Adrenal gland (tissue), 9 donors: ENCODE measurements at regions not wholly inside any gene's neighbourhood (a gene's known extent, or its start where the extent isn't known, plus 50 kb on each side); places are given as distances from the start of the nearest gene placed in this dataset.
A peak's percentile ranks its signal among the peaks of the same experiment; 100 is the strongest.

Experiments
- DNase-seq, 7 donors: peaks; one replicate each; pipeline ENCODE4 v3.0.0-alpha.2; 2019 to 2020
- H3K27ac ChIP-seq, 5 donors: fragments of 200-600 bp; sonication (generic) in 4 of 5; 1 replicate in 3 of 5; 2 replicates in 2 of 5; pipeline versions ENCODE4 v1.5.1 to v1.8.0; 2016 to 2020; ENCODE audit warnings: mild to moderate bottlenecking in 1 of 5
- H3K27me3 ChIP-seq: fragments of 200-600 bp; 2 replicates; pipeline ENCODE4 v1.8.0; 2021
- H3K36me3 ChIP-seq, 2 donors: fragments of 200-600 bp; replicated peaks in 1 of 2; 1 replicate in 1 of 2; 2 replicates in 1 of 2; pipeline versions ENCODE4 v1.5.1 to v1.8.0; 2018 to 2022
- H3K4me1 ChIP-seq, 2 donors: fragments of 200-600 bp; replicated peaks in 1 of 2; 1 replicate in 1 of 2; 2 replicates in 1 of 2; pipeline versions ENCODE4 v1.5.1 to v1.8.0; 2018 to 2021
- H3K4me3 ChIP-seq, 4 donors: fragments of 200-600 bp; sonication (generic) in 3 of 4; one replicate each; pipeline ENCODE4 v1.5.1; 2016 to 2018
- H3K9me3 ChIP-seq, 3 donors: fragments of 200-600 bp; sonication (generic) in 1 of 3; replicated peaks in 1 of 3; 1 replicate in 2 of 3; 2 replicates in 1 of 3; pipeline versions ENCODE4 v1.5.1 to v1.8.0; 2016 to 2021
- CTCF ChIP-seq, 6 experiments: fragments of 450-650 bp in 4 of 6; fragments of 200-600 bp in 2 of 6; sonication (generic) in 1 of 6; IDR thresholded peaks; 1 replicate in 5 of 6; 2 replicates in 1 of 6; pipeline versions ENCODE4 v1.5.1 to v1.8.0; 2016 to 2021; ENCODE audit warnings: antibody characterized with exemption in 6 of 6, mild to moderate bottlenecking in 2 of 6, moderate library complexity in 1 of 6
- POLR2A ChIP-seq, 2 donors: fragments of 450-650 bp; IDR thresholded peaks; one replicate each; pipeline ENCODE4 v1.6.1; 2017; ENCODE audit warnings: antibody characterized with exemption in 2 of 2, mild to moderate bottlenecking in 2 of 2, moderate library complexity in 1 of 2
- WGBS, 4 donors: extraction: QIAGEN DNeasy Blood & Tissue Kit in 2 of 4; methylation state at CpG; one replicate each; pipeline versions ENCODE4 v1.1.5 to v1.1.7; 2013 to 2017; 5-methylcytosine and 5-hydroxymethylcytosine counted together
- intact Hi-C, 2 donors: fragments of 100-400 bp; cut with DNase I; formaldehyde crosslinking; loops; one replicate each; pipeline versions ENCODE4 v1.14.1 to v1.15.0; 2022 to 2023
- donor health status: healthy with polysubstance abuse.
- donor health status: Bipolar disorder and iron deficiency.
- donor health status: DM: yes; HTN: yes; CAD: no.
- donor health status: DM: no; HTN: no; CAD: no.
- donor health status: DM: no; HTN: no; CAD: no.

- DNase-seq: no peak
- TF ChIP-seq POLR2A (IDR thresholded peaks at IDR 0.05) (no peak), CTCF (IDR thresholded peaks at IDR 0.05) (no peak)
- no peak overlapping the region for H3K4me3 ChIP-seq
- WGBS, 4 donors: 66 to 76% (median 72%) methylated on average over 1 of the region's 1 CpG
- H3K36me3 ChIP-seq: no peaks in the 10 kb centered on the region
- no peaks in the 10 kb centered on the region for H3K4me1 ChIP-seq
- intact Hi-C loops: no loop called here
- no peaks in the 10 kb centered on the region for H3K9me3 ChIP-seq
- H3K27me3 ChIP-seq: no peaks in the 10 kb centered on the region
- H3K27ac ChIP-seq: no peak overlapping the region
Measured at GRCh38 chr14:71789005-71789404, 143.2 kb upstream of the RGS6 start.

GRCh38 chr14:71799841-71800240, 132.4 kb upstream of the RGS6 start:
- H3K4me1 ChIP-seq: peaks cover 11 to 33% of the 10 kb centered on the region in 2 donors
- TF ChIP-seq CTCF (IDR thresholded peaks at IDR 0.05): no peak
- TF ChIP-seq POLR2A (IDR thresholded peaks at IDR 0.05): no peak
- WGBS, 4 donors: 89 to 91% (median 90%) methylated on average over 1 of the region's 1 CpG
- H3K27me3 ChIP-seq: no peaks in the 10 kb centered on the region
- H3K9me3 ChIP-seq: no peaks in the 10 kb centered on the region
- no peak for DNase-seq
- intact Hi-C loops: no loop called here
- H3K27ac ChIP-seq: peak overlapping the region in 1 of 5 donors; percentile 19
- no peak overlapping the region for H3K4me3 ChIP-seq
- no peaks in the 10 kb centered on the region for H3K36me3 ChIP-seq

- Histone ChIP-seq H3K36me3 (no peaks in the 10 kb centered on the region), H3K4me3 (no peak overlapping the region), H3K27ac (no peak overlapping the region), H3K4me1 (peaks cover 13 to 35% of the 10 kb centered on the region in 2 donors), H3K27me3 (no peaks in the 10 kb centered on the region), H3K9me3 (no peaks in the 10 kb centered on the region)
- WGBS, 4 donors: 81 to 89% (median 85%) methylated on average over 4 of the region's 4 CpGs
- no peak for DNase-seq
- TF ChIP-seq CTCF (IDR thresholded peaks at IDR 0.05) (no peak), POLR2A (IDR thresholded peaks at IDR 0.05) (no peak)
- intact Hi-C loops: no loop called here
Measured at GRCh38 chr14:71800878-71801277, 131.4 kb upstream of the RGS6 start.

- Histone ChIP-seq H3K36me3 (no peaks in the 10 kb centered on the region), H3K4me3 (no peak overlapping the region), H3K9me3 (no peaks in the 10 kb centered on the region), H3K4me1 (peaks cover 13 to 29% of the 10 kb centered on the region in 2 donors), H3K27me3 (no peaks in the 10 kb centered on the region), H3K27ac (peak overlapping the region; percentile 78 to 93 (median 84))
- WGBS, 4 donors: 49 to 60% (median 51%) methylated on average over 3 of the region's 3 CpGs
- TF ChIP-seq CTCF (IDR thresholded peaks at IDR 0.05): no peak
- TF ChIP-seq POLR2A (IDR thresholded peaks at IDR 0.05): no peak
- intact Hi-C loops: no loop called here
- DNase-seq: peak in 4 of 7 donors; percentile 26 to 47 (median 34)
Measured at GRCh38 chr14:71803539-71804260, 128.5 kb upstream of the RGS6 start.
